ENCODE measurements at regions not wholly inside any gene's neighbourhood (a gene's known extent, or its start where the extent isn't known, plus 50 kb on each side); places are given as distances from the start of the nearest gene placed in this dataset.

GRCh38 chr1:229137271-229137670 is 133.6 kb upstream of the RAB4A start:
- no peak for TF ChIP-seq CTCF (IDR thresholded peaks at IDR 0.05; ENCODE audit: low read depth, low read length, missing input control)
- TF ChIP-seq RAD21 (IDR thresholded peaks at IDR 0.05), result no peak
- TF ChIP-seq SP1 (IDR thresholded peaks at IDR 0.05), result no peak
- TF ChIP-seq GABPA (IDR thresholded peaks at IDR 0.05 in 1 of 2, conservative IDR thresholded peaks at IDR 0.05 in 1 of 2), result no peak
- no peak for TF ChIP-seq MAX (IDR thresholded peaks at IDR 0.05)

Measured in liver (tissue), 3 donors.